ENCODE measurements at regions not wholly inside any gene's neighbourhood (a gene's known extent, or its start where the extent isn't known, plus 50 kb on each side); places are given as distances from the start of the nearest gene placed in this dataset.

DNA sequence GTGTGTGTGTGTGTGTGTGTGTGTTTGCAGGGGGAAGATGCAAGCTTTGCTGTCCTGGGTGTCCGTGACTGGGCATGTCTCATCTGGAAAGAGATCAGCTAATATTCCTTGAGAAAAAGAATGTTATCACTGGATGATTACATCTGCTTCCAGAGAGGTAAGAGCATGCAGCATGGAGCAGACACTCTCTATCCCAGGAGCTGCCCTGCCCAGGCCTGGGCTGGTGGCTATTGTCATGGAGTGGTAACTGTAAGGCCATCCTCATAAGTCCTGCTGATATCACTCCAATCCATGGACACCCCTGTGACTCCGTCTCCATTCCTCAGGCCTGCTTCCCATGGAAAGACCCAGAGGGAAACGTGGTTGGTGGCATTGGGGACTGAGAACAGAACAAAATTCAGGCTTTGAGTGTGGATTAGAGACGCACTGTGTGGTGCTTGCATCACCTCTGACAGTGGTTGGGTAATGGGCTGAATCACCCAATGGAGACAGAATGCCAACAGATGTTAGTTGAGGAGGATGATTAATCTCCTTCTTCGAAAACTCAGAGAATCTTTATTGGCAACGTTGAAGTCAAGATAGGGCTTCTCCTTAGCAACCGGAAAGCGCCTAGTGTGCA, 52.0 kb upstream of the KCNIP1 start:
- H3K4me3 Mint-ChIP-seq, result no peak overlapping the region
- H3K27ac Mint-ChIP-seq, result no peak overlapping the region
- H3K4me1 Mint-ChIP-seq (ENCODE audit: low read depth), result no peaks in the 10 kb centered on the region
- TF ChIP-seq, protein P1, sequence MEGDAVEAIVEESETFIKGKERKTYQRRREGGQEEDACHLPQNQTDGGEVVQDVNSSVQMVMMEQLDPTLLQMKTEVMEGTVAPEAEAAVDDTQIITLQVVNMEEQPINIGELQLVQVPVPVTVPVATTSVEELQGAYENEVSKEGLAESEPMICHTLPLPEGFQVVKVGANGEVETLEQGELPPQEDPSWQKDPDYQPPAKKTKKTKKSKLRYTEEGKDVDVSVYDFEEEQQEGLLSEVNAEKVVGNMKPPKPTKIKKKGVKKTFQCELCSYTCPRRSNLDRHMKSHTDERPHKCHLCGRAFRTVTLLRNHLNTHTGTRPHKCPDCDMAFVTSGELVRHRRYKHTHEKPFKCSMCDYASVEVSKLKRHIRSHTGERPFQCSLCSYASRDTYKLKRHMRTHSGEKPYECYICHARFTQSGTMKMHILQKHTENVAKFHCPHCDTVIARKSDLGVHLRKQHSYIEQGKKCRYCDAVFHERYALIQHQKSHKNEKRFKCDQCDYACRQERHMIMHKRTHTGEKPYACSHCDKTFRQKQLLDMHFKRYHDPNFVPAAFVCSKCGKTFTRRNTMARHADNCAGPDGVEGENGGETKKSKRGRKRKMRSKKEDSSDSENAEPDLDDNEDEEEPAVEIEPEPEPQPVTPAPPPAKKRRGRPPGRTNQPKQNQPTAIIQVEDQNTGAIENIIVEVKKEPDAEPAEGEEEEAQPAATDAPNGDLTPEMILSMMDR (IDR thresholded peaks at IDR 0.05), result no peak
- peak; percentile 7 for DNase-seq
- peaks cover 11% of the 10 kb centered on the region; the same call in 1 of the 2 replicates for H3K27me3 Mint-ChIP-seq (ENCODE audit: insufficient read depth)
- peaks cover 9% of the 10 kb centered on the region; the same call in 1 of the 2 replicates for H3K9me3 Mint-ChIP-seq
- no peaks in the 10 kb centered on the region for H3K36me3 Mint-ChIP-seq (ENCODE audit: low read depth)

DNA sequence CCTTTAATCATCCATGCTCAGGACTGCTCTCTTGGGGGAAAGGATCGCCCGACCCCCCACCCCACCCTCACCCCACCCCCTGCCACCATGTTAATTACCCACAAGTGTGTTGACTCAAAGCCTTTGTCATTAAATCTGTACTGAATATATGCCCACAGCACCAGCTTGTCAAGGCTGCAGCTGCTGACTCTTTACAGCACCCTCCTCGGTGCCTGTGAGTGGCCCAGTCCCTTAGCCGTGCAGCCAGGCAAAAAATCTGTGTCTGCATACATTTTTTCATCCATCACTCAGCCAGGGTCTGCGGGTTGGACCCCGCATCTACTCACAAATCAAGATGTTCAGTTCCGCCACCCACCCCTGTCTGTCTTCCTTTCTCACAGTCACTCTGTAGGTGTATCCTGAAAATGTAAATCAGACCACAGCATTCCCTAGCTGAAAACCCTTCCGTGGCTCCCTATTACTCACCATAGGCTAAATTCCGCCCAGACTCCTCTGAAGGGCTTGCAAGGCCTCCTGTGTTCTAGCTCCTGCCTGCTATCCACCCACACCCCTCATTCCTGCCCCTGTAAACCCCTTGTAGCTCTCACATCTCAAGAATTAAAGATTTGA, 53.7 kb upstream of the KCNIP1 start:
- Mint-ChIP-seq H3K9me3 (peaks cover 9% of the 10 kb centered on the region; the same call in 1 of the 2 replicates), H3K4me1 (ENCODE audit: low read depth) (no peaks in the 10 kb centered on the region), H3K36me3 (ENCODE audit: low read depth) (no peaks in the 10 kb centered on the region), H3K4me3 (no peak overlapping the region), H3K27me3 (ENCODE audit: insufficient read depth) (peaks cover 11% of the 10 kb centered on the region; the same call in 1 of the 2 replicates), H3K27ac (no peak overlapping the region)
- DNase-seq, result no peak
- TF ChIP-seq, protein P1 (IDR thresholded peaks at IDR 0.05), result no peak

DNA sequence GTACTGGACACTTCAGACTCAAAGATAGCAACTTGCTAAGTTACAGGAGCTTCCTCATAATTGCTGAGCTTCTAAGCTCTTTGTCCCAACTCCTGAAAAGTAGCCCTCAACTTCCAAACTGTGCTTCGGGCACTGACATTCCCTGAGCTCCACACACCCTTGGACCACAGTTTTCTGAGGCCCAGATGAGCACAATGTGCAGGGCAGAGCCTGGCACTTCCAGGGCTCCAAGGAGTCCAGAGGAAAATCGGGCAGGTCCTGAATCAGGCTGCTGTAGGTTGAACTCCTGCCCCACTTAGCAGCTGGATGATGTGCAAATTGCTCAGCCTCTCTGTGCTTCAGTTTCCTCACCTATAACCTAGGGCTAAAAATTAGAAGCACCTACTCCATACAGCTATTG, 54.6 kb upstream of the KCNIP1 start:
- Mint-ChIP-seq H3K9me3 (peaks cover 9% of the 10 kb centered on the region; the same call in 1 of the 2 replicates), H3K4me3 (no peak overlapping the region), H3K4me1 (ENCODE audit: low read depth) (no peaks in the 10 kb centered on the region), H3K27me3 (ENCODE audit: insufficient read depth) (peaks cover 14% of the 10 kb centered on the region), H3K36me3 (ENCODE audit: low read depth) (no peaks in the 10 kb centered on the region), H3K27ac (no peak overlapping the region)
- TF ChIP-seq, protein P1 (IDR thresholded peaks at IDR 0.05), result no peak
- no peak for DNase-seq

DNA sequence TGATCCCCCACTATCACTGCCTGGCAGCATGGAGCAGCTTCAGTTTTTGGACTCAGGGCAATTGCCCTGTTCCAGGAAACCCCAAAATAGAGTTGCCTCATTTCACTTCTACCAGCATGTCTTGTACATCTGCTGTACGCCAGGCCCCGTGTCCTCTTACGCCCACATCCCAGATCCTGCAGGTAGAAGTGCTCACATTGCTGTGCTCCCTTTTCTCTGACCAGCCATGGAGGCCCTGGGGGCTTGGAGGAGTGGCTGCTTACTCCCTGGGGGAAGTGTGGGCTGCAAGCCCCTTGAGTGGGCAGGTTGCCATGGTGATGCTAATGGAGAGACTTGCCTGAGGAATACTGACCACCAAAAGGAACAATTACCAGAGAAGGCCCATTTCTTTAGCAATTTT, 55.6 kb upstream of the KCNIP1 start:
- Mint-ChIP-seq H3K9me3 (peaks cover 9% of the 10 kb centered on the region; the same call in 1 of the 2 replicates), H3K27ac (no peak overlapping the region), H3K27me3 (ENCODE audit: insufficient read depth) (peaks cover 9% of the 10 kb centered on the region), H3K4me1 (ENCODE audit: low read depth) (no peaks in the 10 kb centered on the region), H3K36me3 (ENCODE audit: low read depth) (no peaks in the 10 kb centered on the region), H3K4me3 (no peak overlapping the region)
- TF ChIP-seq, protein P1 (IDR thresholded peaks at IDR 0.05), result no peak
- no peak for DNase-seq

DNA sequence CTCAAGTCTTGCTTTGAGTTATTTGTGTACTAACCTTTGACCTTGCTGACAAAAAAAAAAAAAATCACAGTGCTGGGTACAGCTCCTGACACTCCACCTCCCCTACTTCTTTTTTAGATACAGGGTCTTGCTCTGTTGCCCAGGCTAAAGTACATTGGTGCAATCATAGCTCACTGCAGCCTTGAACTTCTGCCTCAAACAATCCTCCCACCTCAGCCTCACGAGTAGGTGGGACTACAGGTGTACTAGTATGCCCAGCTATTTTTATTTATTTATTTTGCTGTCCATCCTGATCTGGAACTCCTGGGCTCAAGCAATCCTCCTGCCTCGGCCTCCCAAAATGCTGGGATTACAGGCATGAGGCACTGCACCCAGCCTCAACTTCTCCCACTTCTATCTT, 57.2 kb upstream of the KCNMB1 start:
- Mint-ChIP-seq H3K27me3 (ENCODE audit: insufficient read depth) (peaks cover 9% of the 10 kb centered on the region), H3K27ac (no peak overlapping the region), H3K36me3 (ENCODE audit: low read depth) (no peaks in the 10 kb centered on the region), H3K9me3 (peaks cover 9% of the 10 kb centered on the region; the same call in 1 of the 2 replicates), H3K4me3 (no peak overlapping the region), H3K4me1 (ENCODE audit: low read depth) (no peaks in the 10 kb centered on the region)
- TF ChIP-seq, protein P1 (IDR thresholded peaks at IDR 0.05), result no peak
- DNase-seq, result no peak

Measured in HFFc6 (cell line).